Stomach (tissue), 8 donors: ENCODE measurements at regions not wholly inside any gene's neighbourhood (a gene's known extent, or its start where the extent isn't known, plus 50 kb on each side); places are given as distances from the start of the nearest gene placed in this dataset.

Source experiments
- DNase-seq, 2 donors: peaks; one replicate each; pipeline versions ENCODE4 v3.0.0 to v3.0.0-alpha.2; 2013 to 2019
- H3K27ac ChIP-seq, 5 donors: fragments of 200-600 bp in 4 of 5; sonication (generic) in 4 of 5; one replicate each; pipeline ENCODE4 v1.5.1; 2013 to 2019; ENCODE audit warnings: mild to moderate bottlenecking in 1 of 5, moderate library complexity in 1 of 5
- H3K27me3 ChIP-seq, 3 donors: fragments of 200-600 bp; sonication (generic); one replicate each; pipeline ENCODE4 v1.5.1; 2017 to 2019; ENCODE audit warnings: mixed run types in 1 of 3
- H3K36me3 ChIP-seq, 4 donors: fragments of 200-600 bp; sonication (generic); 1 replicate in 3 of 4; 2 replicates in 1 of 4; pipeline ENCODE4 v1.5.1; 2016 to 2019
- H3K4me1 ChIP-seq, 4 donors: fragments of 200-600 bp; sonication (generic); one replicate each; pipeline ENCODE4 v1.5.1; 2016 to 2019
- H3K4me3 ChIP-seq, 4 donors: fragments of 200-600 bp; sonication (generic) in 3 of 4; one replicate each; pipeline ENCODE4 v1.5.1; 2016 to 2019; ENCODE audit warnings: mild to moderate bottlenecking in 1 of 4
- H3K9me3 ChIP-seq, 4 donors: fragments of 200-600 bp; sonication (generic); one replicate each; pipeline ENCODE4 v1.5.1; 2016 to 2019
- CTCF ChIP-seq, 7 experiments: fragments of 450-650 bp in 4 of 7; fragments of 200-600 bp in 3 of 7; sonication (generic) in 3 of 7; IDR thresholded peaks; one replicate each; pipeline ENCODE4 v1.5.1; 2016 to 2019; ENCODE audit warnings: antibody characterized with exemption in 7 of 7, control low read depth in 2 of 7, mild to moderate bottlenecking in 1 of 7
- EP300 ChIP-seq: sonication (generic); formaldehyde crosslinking; IDR thresholded peaks from one replicate; pipeline ENCODE4 v1.6.1; 2017; ENCODE audit warnings: antibody characterized with exemption
- POLR2A ChIP-seq, 4 donors: fragments of 450-650 bp; IDR thresholded peaks; one replicate each; pipeline ENCODE4 v1.6.1; 2016; ENCODE audit warnings: antibody characterized with exemption in 4 of 4, control low read depth in 2 of 4, mild to moderate bottlenecking in 1 of 4, moderate library complexity in 1 of 4
- POLR2AphosphoS5 ChIP-seq, 3 donors: sonication (generic); formaldehyde crosslinking; IDR thresholded peaks; one replicate each; pipeline ENCODE4 v1.6.1; 2016; ENCODE audit warnings: antibody characterized with exemption in 3 of 3
- WGBS, 5 donors: extraction: QIAGEN DNeasy Blood & Tissue Kit in 3 of 5; methylation state at CpG; one replicate each; pipeline versions ENCODE4 v1.1.5 to v1.1.7; 2013 to 2018; 5-methylcytosine and 5-hydroxymethylcytosine counted together
- intact Hi-C: fragments of 100-400 bp; cut with DNase I; formaldehyde crosslinking; loops from one replicate; pipeline ENCODE4 v1.15.1; 2023; ENCODE audit warnings: low total_unique reads
- donor health status: healthy with polysubstance abuse.
- donor health status: Bipolar disorder and iron deficiency.
- donor health status: healthy.

- no peaks in the 10 kb centered on the region for H3K4me1 ChIP-seq
- intact Hi-C loops: no loop called here
- 87 to 95% (median 90%) methylated on average over 5 of the region's 5 CpGs for WGBS, 5 donors
Observed at GRCh38 chr10:10777279-10777678, 240.4 kb upstream of the CELF2 start.

GRCh38 chr10:10777723-10778122, 239.9 kb upstream of the CELF2 start:
- H3K4me3 ChIP-seq: no peak overlapping the region

More at GRCh38 chr10:10777279-10777678, 240.4 kb upstream of the CELF2 start:
- no peaks in the 10 kb centered on the region for H3K9me3 ChIP-seq
- DNase-seq: no peak
- H3K36me3 ChIP-seq: no peaks in the 10 kb centered on the region
- no peaks in the 10 kb centered on the region for H3K27me3 ChIP-seq
- no peak overlapping the region for H3K27ac ChIP-seq
- H3K4me3 ChIP-seq: no peak overlapping the region
- TF ChIP-seq EP300 (no peak), POLR2A (IDR thresholded peaks at IDR 0.05) (no peak), POLR2AphosphoS5 (IDR thresholded peaks at IDR 0.05) (no peak), CTCF (IDR thresholded peaks at IDR 0.05) (no peak)

GRCh38 chr10:10778959-10779358, 238.7 kb upstream of the CELF2 start:
- WGBS, 5 donors: 88 to 93% (median 91%) methylated on average over 2 of the region's 2 CpGs
- no peak for TF ChIP-seq EP300
- TF ChIP-seq POLR2AphosphoS5 (IDR thresholded peaks at IDR 0.05): no peak
- TF ChIP-seq CTCF (IDR thresholded peaks at IDR 0.05): no peak
- TF ChIP-seq POLR2A (IDR thresholded peaks at IDR 0.05): no peak
- Histone ChIP-seq H3K9me3 (no peaks in the 10 kb centered on the region), H3K4me1 (no peaks in the 10 kb centered on the region), H3K4me3 (no peak overlapping the region), H3K36me3 (no peaks in the 10 kb centered on the region), H3K27ac (no peak overlapping the region), H3K27me3 (no peaks in the 10 kb centered on the region)
- intact Hi-C loops: no loop called here
- DNase-seq: no peak

More at GRCh38 chr10:10777723-10778122, 239.9 kb upstream of the CELF2 start:
- Histone ChIP-seq H3K27me3 (no peaks in the 10 kb centered on the region), H3K9me3 (no peaks in the 10 kb centered on the region), H3K4me1 (no peaks in the 10 kb centered on the region), H3K36me3 (no peaks in the 10 kb centered on the region), H3K27ac (no peak overlapping the region)
- no peak for DNase-seq
- 62 to 86% (median 77%) methylated on average over 5 of the region's 5 CpGs for WGBS, 5 donors
- TF ChIP-seq EP300: no peak
- TF ChIP-seq POLR2A (IDR thresholded peaks at IDR 0.05): no peak
- no peak for TF ChIP-seq CTCF (IDR thresholded peaks at IDR 0.05)
- no peak for TF ChIP-seq POLR2AphosphoS5 (IDR thresholded peaks at IDR 0.05)
- intact Hi-C loops: no loop called here

- 83 to 90% (median 89%) methylated on average over 3 of the region's 3 CpGs for WGBS, 5 donors
- H3K4me3 ChIP-seq: no peak overlapping the region
- no peak for DNase-seq
- TF ChIP-seq POLR2AphosphoS5 (IDR thresholded peaks at IDR 0.05): no peak
- no peak for TF ChIP-seq EP300
- TF ChIP-seq CTCF (IDR thresholded peaks at IDR 0.05): no peak
- no peak for TF ChIP-seq POLR2A (IDR thresholded peaks at IDR 0.05)
- intact Hi-C loops: no loop called here
- no peaks in the 10 kb centered on the region for H3K27me3 ChIP-seq
- H3K4me1 ChIP-seq: no peaks in the 10 kb centered on the region
- H3K27ac ChIP-seq: no peak overlapping the region
- H3K36me3 ChIP-seq: no peaks in the 10 kb centered on the region
- H3K9me3 ChIP-seq: no peaks in the 10 kb centered on the region
Observed at GRCh38 chr10:10779511-10779910, 238.2 kb upstream of the CELF2 start.
